22Rv1 (cell line): ENCODE measurements at regions not wholly inside any gene's neighbourhood (a gene's known extent, or its start where the extent isn't known, plus 50 kb on each side); places are given as distances from the start of the nearest gene placed in this dataset.

ENCODE experiments used
- H3K27ac ChIP-seq: fragments of 450-650 bp; 2 replicates; pipeline ENCODE4 v1.5.1; 2017
- CTCF ChIP-seq: fragments of 450-650 bp; IDR thresholded peaks from 2 replicates; pipeline ENCODE4 v1.5.1; 2017; ENCODE audit warnings: mild to moderate bottlenecking
- ZFX ChIP-seq: fragments of 450-650 bp; IDR thresholded peaks from 2 replicates; pipeline ENCODE4 v1.6.1; 2017; ENCODE audit warnings: antibody characterized with exemption, borderline replicate concordance

- H3K27ac ChIP-seq = no peak overlapping the region
- TF ChIP-seq CTCF = no peak
- no peak for TF ChIP-seq ZFX
These were observed 111.2 kb upstream of the SLC25A36 start for GRCh38 chr3:140830391-140830790.

- no peak for TF ChIP-seq CTCF
- no peak for TF ChIP-seq ZFX
- no peak overlapping the region for H3K27ac ChIP-seq
These were observed 108.8 kb upstream of the SLC25A36 start for GRCh38 chr3:140832883-140833282.

GRCh38 chr3:140834266-140835037, 107.2 kb upstream of the SLC25A36 start:
- no peak overlapping the region for H3K27ac ChIP-seq
- no peak for TF ChIP-seq ZFX
- no peak for TF ChIP-seq CTCF

GRCh38 chr3:140842984-140843649, 98.5 kb upstream of the SLC25A36 start:
- TF ChIP-seq ZFX (no peak), CTCF (no peak)
- no peak overlapping the region for H3K27ac ChIP-seq

- no peak for TF ChIP-seq CTCF
- no peak for TF ChIP-seq ZFX
- no peak overlapping the region for H3K27ac ChIP-seq
These were observed 98.0 kb upstream of the SLC25A36 start for GRCh38 chr3:140843656-140844055.

GRCh38 chr3:140844072-140844471, 97.6 kb upstream of the SLC25A36 start:
- no peak overlapping the region for H3K27ac ChIP-seq
- TF ChIP-seq ZFX (no peak), CTCF (no peak)

- no peak overlapping the region for H3K27ac ChIP-seq
- no peak for TF ChIP-seq ZFX
- no peak for TF ChIP-seq CTCF
These were observed 95.8 kb upstream of the SLC25A36 start for GRCh38 chr3:140845882-140846281.
